ENCODE measurements at regions not wholly inside any gene's neighbourhood (a gene's known extent, or its start where the extent isn't known, plus 50 kb on each side); places are given as distances from the start of the nearest gene placed in this dataset.

GRCh38 chr2:138071720-138072719, 107.7 kb downstream of the HNMT start:
- no peak overlapping the region for H3K14ac ChIP-seq (ENCODE audit: insufficient read depth, low read length)
- H2BK12ac ChIP-seq (ENCODE audit: insufficient read length, low read depth, low read length), result no peak overlapping the region
- peaks cover 6% of the 10 kb centered on the region; the same call in 1 of the 2 replicates for H3K27me3 ChIP-seq (ENCODE audit: insufficient read depth, low read length)
- no peak overlapping the region for H3K4ac ChIP-seq (ENCODE audit: low read depth, low read length)
- Mint-ChIP-seq H3K27me3 (ENCODE audit: low read depth) (peaks cover 38% of the 10 kb centered on the region), H3K36me3 (ENCODE audit: insufficient read depth in 1 of 3, low read depth in 3 of 3) (no peaks in the 10 kb centered on the region; a peak in 1 of 7 replicates), H3K4me1 (peaks cover 12 to 13% of the 10 kb centered on the region in 2 experiments), H3K9me3 (no peaks in the 10 kb centered on the region; a peak in 1 of 5 replicates), H3K4me3 (no peak overlapping the region), H3K27ac (peak overlapping the region in 1 of 3 experiments; percentile 24; a peak in 2 of 7 replicates)
- DNase-seq, result no peak
- TF ChIP-seq CTCF (conservative IDR thresholded peaks at IDR 0.05), result no peak
- H4K5ac ChIP-seq (ENCODE audit: insufficient read length, low read depth, low read length), result no peak overlapping the region
- no peak overlapping the region for H2BK20ac ChIP-seq (ENCODE audit: low read depth, low read length, poor library complexity, severe bottlenecking)
- H3K79me1 ChIP-seq (ENCODE audit: insufficient read depth, low read depth, low read length, poor library complexity, severe bottlenecking), result no peaks in the 10 kb centered on the region
- no peak overlapping the region for H3K27ac ChIP-seq (ENCODE audit: insufficient read length, low read depth, low read length)
- H3T11ph ChIP-seq (ENCODE audit: low read length), result no peak overlapping the region
- H3K79me2 ChIP-seq (ENCODE audit: insufficient read depth, low read length), result no peaks in the 10 kb centered on the region
- H4K91ac ChIP-seq (ENCODE audit: insufficient read length, low read depth, low read length), result no peak overlapping the region
- no peak overlapping the region for H3K23ac ChIP-seq (ENCODE audit: insufficient read length, low read depth, low read length)
- H3K4me2 ChIP-seq (ENCODE audit: insufficient read depth, insufficient read length, low read length), result no peak overlapping the region
- no peak overlapping the region for H2BK5ac ChIP-seq (ENCODE audit: insufficient read length, low read length)
- H2BK120ac ChIP-seq (ENCODE audit: low read depth, low read length, poor library complexity, severe bottlenecking), result no peak overlapping the region
- no peak overlapping the region for H2BK15ac ChIP-seq (ENCODE audit: low read depth, low read length)
- no peak overlapping the region for H2AK5ac ChIP-seq (ENCODE audit: insufficient read length, low read length)
- H3K9me3 ChIP-seq (ENCODE audit: control insufficient read depth, low read depth, low read length), result no peaks in the 10 kb centered on the region
- H4K20me1 ChIP-seq (ENCODE audit: control insufficient read depth, insufficient read depth, insufficient read length), result no peaks in the 10 kb centered on the region
- no peak overlapping the region for H3K18ac ChIP-seq (ENCODE audit: insufficient read length, low read depth, low read length)
- H4K8ac ChIP-seq (replicated peaks; ENCODE audit: insufficient read length, low read depth, low read length), result no peak overlapping the region
- no peaks in the 10 kb centered on the region for H3K23me2 ChIP-seq (ENCODE audit: insufficient read length, low read depth, low read length, poor library complexity, severe bottlenecking)
- H3K9ac ChIP-seq (ENCODE audit: extremely low read depth, insufficient read length, low read length), result no peak overlapping the region
- H2AFZ ChIP-seq (ENCODE audit: low read length), result no peak overlapping the region
- no peak overlapping the region for H3K56ac ChIP-seq (ENCODE audit: insufficient read length, low read depth, low read length)
- H3K4me1 ChIP-seq (ENCODE audit: insufficient read depth, low read length), result no peaks in the 10 kb centered on the region
- no CpG with 5 or more reads among the region's 7 CpGs for WGBS (ENCODE audit: extremely low coverage, insufficient read length, low lambda C conversion rate)

Measured in H9 (cell line).